Mesenchymal stem cell (in vitro differentiated cells and primary cell): ENCODE measurements at regions not wholly inside any gene's neighbourhood (a gene's known extent, or its start where the extent isn't known, plus 50 kb on each side); places are given as distances from the start of the nearest gene placed in this dataset.
"Not testable (repeated sequence)": the region's sequence is repeated elsewhere in the genome, so short reads cannot be mapped to it uniquely, and the experiment has no call there.

Experiments
- DNase-seq: peaks from one replicate; pipeline ENCODE4 v3.0.0-alpha.2; 2013
- H2AFZ ChIP-seq: one replicate; pipeline ENCODE4 v1.6.1; 2013; ENCODE audit warnings: low read depth, mild to moderate bottlenecking, control low read depth, inconsistent platforms, low read length, moderate library complexity
- H2AK5ac ChIP-seq: 2 replicates; pipeline ENCODE4 v1.6.1; 2013; ENCODE audit warnings: low read length, moderate library complexity, mild to moderate bottlenecking, inconsistent platforms; ENCODE audit not compliant: severe bottlenecking
- H2BK120ac ChIP-seq: one replicate; pipeline ENCODE4 v1.6.1; 2013; ENCODE audit warnings: low read depth, mild to moderate bottlenecking, inconsistent platforms, low read length, moderate library complexity
- H2BK12ac ChIP-seq, 2 experiments: one replicate each; pipeline ENCODE4 v1.6.1; 2013; ENCODE audit warnings: inconsistent platforms in 2 of 2, low read length in 2 of 2, mild to moderate bottlenecking in 2 of 2, moderate library complexity in 2 of 2, control low read depth in 1 of 2
- H2BK15ac ChIP-seq: one replicate; pipeline ENCODE4 v1.6.1; 2013; ENCODE audit warnings: mild to moderate bottlenecking, low read depth, inconsistent platforms; ENCODE audit not compliant: poor library complexity, severe bottlenecking
- H2BK5ac ChIP-seq: 2 replicates; pipeline ENCODE4 v1.6.1; 2013; ENCODE audit warnings: low read depth, mild to moderate bottlenecking, low read length, control low read depth, inconsistent platforms; ENCODE audit not compliant: poor library complexity, severe bottlenecking
- H3K14ac ChIP-seq, 2 experiments: one replicate each; pipeline ENCODE4 v1.6.1; 2013; ENCODE audit warnings: inconsistent platforms in 2 of 2, low read length in 2 of 2, control low read depth in 1 of 2, mild to moderate bottlenecking in 1 of 2, moderate library complexity in 1 of 2
- H3K18ac ChIP-seq, 2 experiments: one replicate each; pipeline ENCODE4 v1.6.1; 2013; ENCODE audit warnings: inconsistent platforms in 2 of 2, low read length in 2 of 2, control low read depth in 1 of 2, low read depth in 1 of 2, mild to moderate bottlenecking in 1 of 2
- H3K23ac ChIP-seq, 2 experiments: one replicate each; pipeline ENCODE4 v1.6.1; 2013; ENCODE audit warnings: inconsistent platforms in 2 of 2, low read length in 2 of 2, mild to moderate bottlenecking in 2 of 2, moderate library complexity in 2 of 2, control low read depth in 1 of 2
- H3K27ac ChIP-seq: 2 replicates; pipeline ENCODE4 v1.5.1; 2013; ENCODE audit warnings: mild to moderate bottlenecking, moderate library complexity, low read length, control low read depth, inconsistent platforms; ENCODE audit not compliant: poor library complexity, severe bottlenecking
- H3K27me3 ChIP-seq, 2 experiments: 2 replicates each; pipeline versions ENCODE4 v1.6.1 to v1.7.0; 2013; ENCODE audit warnings: low read length in 2 of 2, mild to moderate bottlenecking in 2 of 2, moderate library complexity in 2 of 2, control low read depth in 1 of 2, inconsistent platforms in 1 of 2; ENCODE audit not compliant: control insufficient read depth in 1 of 2, insufficient read depth in 1 of 2
- H3K36me3 ChIP-seq, 2 experiments: 2 replicates each; pipeline versions ENCODE4 v1.6.1 to v1.7.0; 2013; ENCODE audit warnings: low read length in 2 of 2, control low read depth in 1 of 2, inconsistent platforms in 1 of 2, low read depth in 1 of 2, mild to moderate bottlenecking in 1 of 2; ENCODE audit not compliant: insufficient read depth in 2 of 2, control insufficient read depth in 1 of 2
- H3K4ac ChIP-seq, 2 experiments: one replicate each; pipeline ENCODE4 v1.6.1; 2013; ENCODE audit warnings: inconsistent platforms in 2 of 2, low read length in 2 of 2, mild to moderate bottlenecking in 2 of 2, moderate library complexity in 2 of 2, control low read depth in 1 of 2, low read depth in 1 of 2
- H3K4me1 ChIP-seq: 2 replicates; pipeline ENCODE4 v1.6.1; 2013; ENCODE audit warnings: low read depth, low read length, control low read depth; ENCODE audit not compliant: control insufficient read depth, insufficient read depth
- H3K4me2 ChIP-seq: 2 replicates; pipeline ENCODE4 v1.6.1; 2013; ENCODE audit warnings: low read length, mild to moderate bottlenecking, inconsistent platforms; ENCODE audit not compliant: poor library complexity, severe bottlenecking
- H3K4me3 ChIP-seq, 2 experiments: 2 replicates each; pipeline versions ENCODE4 v1.5.1 to v1.7.0; 2013; ENCODE audit warnings: low read length in 2 of 2, mild to moderate bottlenecking in 2 of 2, control low read depth in 1 of 2, low read depth in 1 of 2; ENCODE audit not compliant: insufficient read depth in 1 of 2
- H3K79me1 ChIP-seq: replicated peaks from 2 replicates; pipeline ENCODE4 v1.6.1; 2013; ENCODE audit warnings: mild to moderate bottlenecking, control low read depth, low read length, inconsistent platforms; ENCODE audit not compliant: poor library complexity, severe bottlenecking
- H3K9ac ChIP-seq: 2 replicates; pipeline ENCODE4 v1.7.0; 2013; ENCODE audit warnings: mild to moderate bottlenecking, low read length, moderate library complexity
- H3K9me3 ChIP-seq: 2 replicates; pipeline ENCODE4 v1.7.0; 2013; ENCODE audit warnings: mild to moderate bottlenecking, low read length; ENCODE audit not compliant: control insufficient read depth
- H4K8ac ChIP-seq: one replicate; pipeline ENCODE4 v1.6.1; 2013; ENCODE audit warnings: inconsistent platforms, mild to moderate bottlenecking, low read length, moderate library complexity
- H4K91ac ChIP-seq: one replicate; pipeline ENCODE4 v1.6.1; 2013; ENCODE audit warnings: mild to moderate bottlenecking, low read length, inconsistent platforms
- WGBS: methylation state at CpG from one replicate; pipeline ENCODE4 v1.1.7; 2013; ENCODE audit warnings: mixed read lengths; 5-methylcytosine and 5-hydroxymethylcytosine counted together

GRCh38 chr21:9743566-9743965, 777.8 kb upstream of the TPTE start:
- not testable (repeated sequence) for H4K8ac ChIP-seq, H2AFZ ChIP-seq, DNase-seq, H3K27ac ChIP-seq, H3K4me1 ChIP-seq, H2BK12ac ChIP-seq, H3K18ac ChIP-seq, H3K14ac ChIP-seq, H3K36me3 ChIP-seq, H3K23ac ChIP-seq, H2BK15ac ChIP-seq, H3K4me3 ChIP-seq, H4K91ac ChIP-seq, H2BK5ac ChIP-seq, H3K9ac ChIP-seq, H2BK120ac ChIP-seq, H2AK5ac ChIP-seq, H3K27me3 ChIP-seq, H3K4me2 ChIP-seq, H3K4ac ChIP-seq, H3K79me1 ChIP-seq
- WGBS = 73% methylated on average over 10 of the region's 10 CpGs
- H3K9me3 ChIP-seq = peaks cover 17% of the 10 kb centered on the region

GRCh38 chr21:9744166-9744565, 777.2 kb upstream of the TPTE start:
- not testable (repeated sequence) for H3K4me1 ChIP-seq, H3K79me1 ChIP-seq, H3K36me3 ChIP-seq, H2BK5ac ChIP-seq, H4K91ac ChIP-seq, H3K23ac ChIP-seq, H3K4ac ChIP-seq, H2AK5ac ChIP-seq, H2BK15ac ChIP-seq, H3K14ac ChIP-seq, H2BK120ac ChIP-seq, H3K27ac ChIP-seq, DNase-seq, H4K8ac ChIP-seq, H2BK12ac ChIP-seq, H3K18ac ChIP-seq, H2AFZ ChIP-seq, H3K4me3 ChIP-seq, H3K4me2 ChIP-seq, H3K27me3 ChIP-seq, H3K9ac ChIP-seq
- 31% methylated on average over 4 of the region's 4 CpGs for WGBS
- peaks cover 13% of the 10 kb centered on the region for H3K9me3 ChIP-seq

- not testable (repeated sequence) for H2BK15ac ChIP-seq, H3K27ac ChIP-seq, H4K91ac ChIP-seq, H4K8ac ChIP-seq, H2AFZ ChIP-seq, H3K9ac ChIP-seq, H3K4ac ChIP-seq, H3K23ac ChIP-seq, H3K14ac ChIP-seq, H3K27me3 ChIP-seq, H3K4me3 ChIP-seq, H2BK12ac ChIP-seq, H3K36me3 ChIP-seq, H2BK120ac ChIP-seq, H3K79me1 ChIP-seq, DNase-seq, H2BK5ac ChIP-seq, H3K4me1 ChIP-seq, H3K4me2 ChIP-seq, H3K18ac ChIP-seq, H2AK5ac ChIP-seq
- WGBS = 61% methylated on average over 2 of the region's 4 CpGs
- H3K9me3 ChIP-seq = peaks cover 12% of the 10 kb centered on the region
Measured at GRCh38 chr21:9744593-9744992, 776.8 kb upstream of the TPTE start.

- H4K8ac ChIP-seq, H3K4ac ChIP-seq, H3K36me3 ChIP-seq, H2AK5ac ChIP-seq, H3K23ac ChIP-seq, H4K91ac ChIP-seq, DNase-seq, H3K18ac ChIP-seq, H3K27me3 ChIP-seq, H3K4me1 ChIP-seq, H2BK15ac ChIP-seq, H3K4me3 ChIP-seq, H3K14ac ChIP-seq, H3K4me2 ChIP-seq, H2BK120ac ChIP-seq, H3K79me1 ChIP-seq, H2BK5ac ChIP-seq, H2AFZ ChIP-seq, H3K9ac ChIP-seq, H3K27ac ChIP-seq, H2BK12ac ChIP-seq: not testable (repeated sequence)
- 48% methylated on average over 8 of the region's 9 CpGs for WGBS
- peaks cover 11% of the 10 kb centered on the region for H3K9me3 ChIP-seq
Measured at GRCh38 chr21:9745457-9746108, 775.8 kb upstream of the TPTE start.
